Keratinocyte (primary cell): ENCODE measurements at regions not wholly inside any gene's neighbourhood (a gene's known extent, or its start where the extent isn't known, plus 50 kb on each side); places are given as distances from the start of the nearest gene placed in this dataset.

ENCODE experiments used
- DNase-seq: peaks from one replicate; pipeline ENCODE4 v3.0.0-alpha.2; 2011; ENCODE audit warnings: low read depth, missing footprints, low spot score
- FAIRE-seq: peaks from 2 replicates; lab custom pipeline; 2011; peaks lifted over from hg19 to GRCh38; lab: Jason Lieb, UNC
- H2AFZ ChIP-seq: 2 replicates; pipeline ENCODE4 v1.6.0; 2012; ENCODE audit warnings: low read length, control low read depth, inconsistent platforms; ENCODE audit not compliant: control insufficient read depth
- H3K27ac ChIP-seq: 2 replicates; pipeline ENCODE4 v1.5.1; 2011; ENCODE audit warnings: low read length; ENCODE audit not compliant: control insufficient read depth, insufficient read depth
- H3K27me3 ChIP-seq: 3 replicates; pipeline ENCODE4 v1.6.0; 2011; ENCODE audit warnings: low read length; ENCODE audit not compliant: control insufficient read depth, insufficient read depth; ENCODE audit errors: extremely low read depth
- H3K36me3 ChIP-seq, 2 experiments: 2 replicates in 1 of 2; 3 replicates in 1 of 2; pipeline ENCODE4 v1.5.1; 2011; ENCODE audit warnings: low read length in 2 of 2, mild to moderate bottlenecking in 1 of 2; ENCODE audit not compliant: control insufficient read depth in 2 of 2, insufficient read depth in 2 of 2; ENCODE audit errors: extremely low read depth in 1 of 2
- H3K4me1 ChIP-seq: 3 replicates; pipeline ENCODE4 v1.5.1; 2011; ENCODE audit warnings: low read length; ENCODE audit not compliant: control insufficient read depth, insufficient read depth; ENCODE audit errors: extremely low read depth
- H3K4me2 ChIP-seq: 3 replicates; pipeline ENCODE4 v1.6.0; 2011; ENCODE audit warnings: low read depth, low read length; ENCODE audit not compliant: control insufficient read depth, insufficient read depth; ENCODE audit errors: extremely low read depth
- H3K4me3 ChIP-seq, 3 experiments: fragments of 200-600 bp in 1 of 3; sonication (generic) in 1 of 3; 2 replicates in 2 of 3; 3 replicates in 1 of 3; pipeline ENCODE4 v1.5.1; 2011 to 2016; ENCODE audit warnings: low read length in 3 of 3, mild to moderate bottlenecking in 3 of 3, control low read depth in 2 of 3, inconsistent platforms in 1 of 3, low read depth in 1 of 3, mixed read lengths in 1 of 3, mixed run types in 1 of 3, moderate library complexity in 1 of 3; ENCODE audit not compliant: control insufficient read depth in 2 of 3, insufficient read depth in 2 of 3; ENCODE audit errors: extremely low read depth in 1 of 3
- H3K79me2 ChIP-seq: 2 replicates; pipeline ENCODE4 v1.6.0; 2012; ENCODE audit warnings: low read length; ENCODE audit not compliant: control insufficient read depth, insufficient read depth
- H3K9ac ChIP-seq: 3 replicates; pipeline ENCODE4 v1.6.0; 2011; ENCODE audit warnings: low read length; ENCODE audit not compliant: control insufficient read depth, insufficient read depth; ENCODE audit errors: extremely low read depth
- H3K9me1 ChIP-seq: 3 replicates; pipeline ENCODE4 v1.6.0; 2011; ENCODE audit warnings: low read length; ENCODE audit not compliant: control insufficient read depth, insufficient read depth; ENCODE audit errors: extremely low read depth
- H3K9me3 ChIP-seq: 2 replicates; pipeline ENCODE4 v1.5.1; 2012; ENCODE audit warnings: low read depth, low read length; ENCODE audit not compliant: control insufficient read depth
- H4K20me1 ChIP-seq: 3 replicates; pipeline ENCODE4 v1.6.0; 2011; ENCODE audit warnings: low read length; ENCODE audit not compliant: control insufficient read depth, insufficient read depth; ENCODE audit errors: extremely low read depth
- EZH2 ChIP-seq: IDR thresholded peaks from one replicate; pipeline ENCODE4 v1.6.1; 2012; ENCODE audit warnings: inconsistent platforms, mild to moderate bottlenecking, low read length, moderate library complexity
- dilution Hi-C: fragments of 300-500 bp; cut with MboI; formaldehyde crosslinking; loops from one replicate; pipeline ENCODE4 v1.7.0; 2020; ENCODE audit warnings: low sequenced_read_pairs; ENCODE audit not compliant: extremely low pct_ligation_motif_present
- TF ChIP-seq, protein P1 (sequence below), 3 experiments: IDR thresholded peaks in 1 of 3; conservative IDR thresholded peaks in 1 of 3; optimal IDR thresholded peaks in 1 of 3; 2 replicates in 2 of 3; 3 replicates in 1 of 3; pipeline versions ENCODE3 to v1.5.1; 2011; ENCODE audit warnings: low read length in 3 of 3, mild to moderate bottlenecking in 3 of 3, moderate library complexity in 2 of 3, control low read depth in 1 of 3, inconsistent platforms in 1 of 3; ENCODE audit not compliant: insufficient read depth in 2 of 3; ENCODE audit errors: extremely low read depth in 1 of 3

DNA sequence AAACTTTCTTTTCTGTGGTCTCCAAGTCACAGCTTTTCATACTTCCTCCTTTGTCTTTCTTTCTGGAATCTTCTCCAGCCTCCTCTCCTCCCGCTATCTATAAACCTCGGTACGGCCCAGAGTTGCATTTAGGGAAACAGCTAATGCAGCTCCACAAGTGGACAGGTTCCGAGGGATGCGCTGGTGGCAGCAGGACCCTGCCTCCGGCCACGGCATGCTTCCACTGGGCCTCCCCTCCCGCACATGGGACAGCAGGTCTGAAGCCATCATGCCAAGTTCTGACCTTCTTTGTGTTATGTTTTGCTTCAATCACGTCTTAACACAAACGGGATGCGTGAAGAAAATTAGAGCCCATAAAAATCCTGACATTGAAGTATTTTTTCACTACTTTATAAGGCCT is 136.9 kb downstream of the IRX2 start:
- H3K4me3 ChIP-seq, result no peak overlapping the region
- no peaks in the 10 kb centered on the region for H3K9me3 ChIP-seq
- no peak overlapping the region for H2AFZ ChIP-seq
- H3K27me3 ChIP-seq, result peaks cover 9% of the 10 kb centered on the region
- FAIRE-seq (no peak), DNase-seq (no peak)
- no peaks in the 10 kb centered on the region for H3K79me2 ChIP-seq
- no peak overlapping the region for H3K4me2 ChIP-seq
- H3K9me1 ChIP-seq, result no peaks in the 10 kb centered on the region
- TF ChIP-seq, protein P1, sequence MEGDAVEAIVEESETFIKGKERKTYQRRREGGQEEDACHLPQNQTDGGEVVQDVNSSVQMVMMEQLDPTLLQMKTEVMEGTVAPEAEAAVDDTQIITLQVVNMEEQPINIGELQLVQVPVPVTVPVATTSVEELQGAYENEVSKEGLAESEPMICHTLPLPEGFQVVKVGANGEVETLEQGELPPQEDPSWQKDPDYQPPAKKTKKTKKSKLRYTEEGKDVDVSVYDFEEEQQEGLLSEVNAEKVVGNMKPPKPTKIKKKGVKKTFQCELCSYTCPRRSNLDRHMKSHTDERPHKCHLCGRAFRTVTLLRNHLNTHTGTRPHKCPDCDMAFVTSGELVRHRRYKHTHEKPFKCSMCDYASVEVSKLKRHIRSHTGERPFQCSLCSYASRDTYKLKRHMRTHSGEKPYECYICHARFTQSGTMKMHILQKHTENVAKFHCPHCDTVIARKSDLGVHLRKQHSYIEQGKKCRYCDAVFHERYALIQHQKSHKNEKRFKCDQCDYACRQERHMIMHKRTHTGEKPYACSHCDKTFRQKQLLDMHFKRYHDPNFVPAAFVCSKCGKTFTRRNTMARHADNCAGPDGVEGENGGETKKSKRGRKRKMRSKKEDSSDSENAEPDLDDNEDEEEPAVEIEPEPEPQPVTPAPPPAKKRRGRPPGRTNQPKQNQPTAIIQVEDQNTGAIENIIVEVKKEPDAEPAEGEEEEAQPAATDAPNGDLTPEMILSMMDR (optimal IDR thresholded peaks at IDR 0.05 in 1 of 3, IDR thresholded peaks at IDR 0.05 in 1 of 3, conservative IDR thresholded peaks at IDR 0.05 in 1 of 3; ENCODE audit: extremely low read depth in 1 of 3, insufficient read depth in 2 of 3, low read length in 3 of 3), result no peak
- no peak for TF ChIP-seq EZH2
- H3K9ac ChIP-seq, result no peak overlapping the region
- no peak overlapping the region for H3K27ac ChIP-seq
- dilution Hi-C loops, result no loop called here
- no peaks in the 10 kb centered on the region for H4K20me1 ChIP-seq
- H3K4me1 ChIP-seq, result no peaks in the 10 kb centered on the region
- no peaks in the 10 kb centered on the region for H3K36me3 ChIP-seq

DNA sequence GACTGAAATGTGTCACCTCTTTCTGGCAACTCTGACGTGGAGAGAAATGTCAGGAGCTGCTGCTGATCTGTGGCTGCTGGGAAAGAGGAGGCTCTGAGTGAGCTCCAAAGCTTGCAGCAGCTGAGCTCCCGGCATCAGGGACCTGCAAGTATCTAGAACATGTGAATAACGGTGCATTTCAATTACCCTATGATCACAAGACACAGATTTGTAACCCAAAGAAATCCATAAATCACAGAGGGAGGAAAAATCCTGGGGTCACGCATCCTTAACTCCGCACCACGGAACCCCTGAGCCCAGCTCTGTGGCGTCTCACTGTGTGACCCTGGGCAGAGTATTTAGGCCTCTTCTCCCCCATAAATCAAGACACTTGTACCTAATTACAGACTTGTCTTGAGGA is 139.8 kb downstream of the IRX2 start:
- Histone ChIP-seq H3K9me1 (no peaks in the 10 kb centered on the region), H3K27me3 (peaks cover 4% of the 10 kb centered on the region), H3K36me3 (no peaks in the 10 kb centered on the region), H3K4me3 (no peak overlapping the region), H3K9me3 (no peaks in the 10 kb centered on the region), H4K20me1 (no peaks in the 10 kb centered on the region), H2AFZ (no peak overlapping the region), H3K9ac (no peak overlapping the region), H3K79me2 (no peaks in the 10 kb centered on the region), H3K4me1 (no peaks in the 10 kb centered on the region), H3K27ac (no peak overlapping the region), H3K4me2 (no peak overlapping the region)
- no peak for DNase-seq
- dilution Hi-C loops, result no loop called here
- TF ChIP-seq, protein P1 (optimal IDR thresholded peaks at IDR 0.05 in 1 of 3, IDR thresholded peaks at IDR 0.05 in 1 of 3, conservative IDR thresholded peaks at IDR 0.05 in 1 of 3; ENCODE audit: extremely low read depth in 1 of 3, insufficient read depth in 2 of 3, low read length in 3 of 3), result no peak
- TF ChIP-seq EZH2, result no peak
- FAIRE-seq, result no peak
